Adrenal gland (tissue), 5 donors: ENCODE measurements at regions not wholly inside any gene's neighbourhood (a gene's known extent, or its start where the extent isn't known, plus 50 kb on each side); places are given as distances from the start of the nearest gene placed in this dataset.

Source experiments
- POLR2A ChIP-seq, 2 donors: fragments of 450-650 bp; IDR thresholded peaks; one replicate each; pipeline ENCODE4 v1.6.1; 2017; ENCODE audit warnings: antibody characterized with exemption in 2 of 2, mild to moderate bottlenecking in 2 of 2, moderate library complexity in 1 of 2
- TF ChIP-seq, protein P1 (sequence below), 6 experiments: fragments of 450-650 bp in 4 of 6; fragments of 200-600 bp in 2 of 6; sonication (generic) in 1 of 6; IDR thresholded peaks; 1 replicate in 5 of 6; 2 replicates in 1 of 6; pipeline versions ENCODE4 v1.5.1 to v1.8.0; 2016 to 2021; ENCODE audit warnings: antibody characterized with exemption in 6 of 6, mild to moderate bottlenecking in 2 of 6, moderate library complexity in 1 of 6
- donor health status: DM: no; HTN: no; CAD: no.

DNA sequence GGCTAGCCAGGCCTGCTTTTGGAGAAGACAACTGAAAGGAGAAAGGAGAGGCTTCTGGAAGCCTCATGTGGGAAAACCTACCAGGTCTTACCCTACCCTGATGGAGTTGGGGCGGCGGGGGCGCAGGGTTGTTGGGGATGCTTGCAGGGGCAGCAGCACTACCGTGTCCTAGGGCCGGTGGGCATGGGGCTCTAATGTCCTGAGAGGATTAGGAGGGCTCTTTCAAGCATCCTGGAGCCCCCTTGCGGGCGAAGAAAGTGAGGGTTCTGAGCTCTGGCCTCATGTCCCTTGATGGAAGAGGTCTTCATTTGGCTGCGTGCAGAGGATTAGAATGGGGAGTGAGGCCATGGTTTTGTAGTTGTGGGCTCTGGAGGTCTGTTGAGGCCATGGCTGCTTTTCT lies 86.9 kb upstream of the PITX1 start:
- TF ChIP-seq, protein P1, sequence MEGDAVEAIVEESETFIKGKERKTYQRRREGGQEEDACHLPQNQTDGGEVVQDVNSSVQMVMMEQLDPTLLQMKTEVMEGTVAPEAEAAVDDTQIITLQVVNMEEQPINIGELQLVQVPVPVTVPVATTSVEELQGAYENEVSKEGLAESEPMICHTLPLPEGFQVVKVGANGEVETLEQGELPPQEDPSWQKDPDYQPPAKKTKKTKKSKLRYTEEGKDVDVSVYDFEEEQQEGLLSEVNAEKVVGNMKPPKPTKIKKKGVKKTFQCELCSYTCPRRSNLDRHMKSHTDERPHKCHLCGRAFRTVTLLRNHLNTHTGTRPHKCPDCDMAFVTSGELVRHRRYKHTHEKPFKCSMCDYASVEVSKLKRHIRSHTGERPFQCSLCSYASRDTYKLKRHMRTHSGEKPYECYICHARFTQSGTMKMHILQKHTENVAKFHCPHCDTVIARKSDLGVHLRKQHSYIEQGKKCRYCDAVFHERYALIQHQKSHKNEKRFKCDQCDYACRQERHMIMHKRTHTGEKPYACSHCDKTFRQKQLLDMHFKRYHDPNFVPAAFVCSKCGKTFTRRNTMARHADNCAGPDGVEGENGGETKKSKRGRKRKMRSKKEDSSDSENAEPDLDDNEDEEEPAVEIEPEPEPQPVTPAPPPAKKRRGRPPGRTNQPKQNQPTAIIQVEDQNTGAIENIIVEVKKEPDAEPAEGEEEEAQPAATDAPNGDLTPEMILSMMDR (IDR thresholded peaks at IDR 0.05): no peak
- TF ChIP-seq POLR2A (IDR thresholded peaks at IDR 0.05): no peak
